IMR-90 (cell line): ENCODE measurements at regions not wholly inside any gene's neighbourhood (a gene's known extent, or its start where the extent isn't known, plus 50 kb on each side); places are given as distances from the start of the nearest gene placed in this dataset.

Source experiments
- ATAC-seq: fragments of 200-7000 bp; cut with Tn5 transposase; 2 replicates; pipeline ENCODE4 v1.9.1; 2020; ENCODE audit warnings: low read depth, mild to moderate bottlenecking, moderate library complexity
- BruUV-seq: library from RNA; stranded (reverse); fragments of 400-500 nt; replicated peaks from 2 replicates; lab custom pipeline; 2021; lab: Mats Ljungman, UMichigan
- CTCF ChIA-PET: fragments of 300-600 bp; formaldehyde crosslinking; extraction: SDS; loops from one replicate; lab custom pipeline; 2021; ENCODE audit warnings: antibody characterized with exemption; lab: Yijun Ruan, JAX
- POLR2A ChIA-PET: fragments of 300-600 bp; sonication (Branson Sonifier 250); formaldehyde crosslinking; loops from one replicate; lab custom pipeline; 2022; ENCODE audit warnings: antibody characterized with exemption; ENCODE audit not compliant: unreplicated experiment; lab: Charles Lee
- DNase-seq: peaks from one replicate; pipeline ENCODE4 v3.0.0; 2013
- H2AFZ ChIP-seq: replicated peaks from 2 replicates; pipeline ENCODE3; 2013; ENCODE audit warnings: low read length, mild to moderate bottlenecking; ENCODE audit not compliant: poor library complexity
- H2AK5ac ChIP-seq: 2 replicates; pipeline ENCODE4 v1.6.1; 2013; ENCODE audit warnings: low read depth, low read length, inconsistent platforms
- H2AK9ac ChIP-seq: replicated peaks from 2 replicates; pipeline ENCODE3; 2013; ENCODE audit warnings: mild to moderate bottlenecking, low read depth, low read length, moderate library complexity; ENCODE audit not compliant: poor library complexity
- H2BK120ac ChIP-seq: 2 replicates; pipeline ENCODE4 v1.6.1; 2013; ENCODE audit warnings: low read depth, low read length, inconsistent platforms
- H2BK15ac ChIP-seq: 3 replicates; pipeline ENCODE4 v1.6.1; 2013; ENCODE audit warnings: low read depth, low read length, inconsistent platforms
- H2BK20ac ChIP-seq: 2 replicates; pipeline ENCODE4 v1.6.1; 2013; ENCODE audit warnings: low read depth, mild to moderate bottlenecking, inconsistent platforms, low read length, moderate library complexity
- H2BK5ac ChIP-seq: 2 replicates; pipeline ENCODE4 v1.6.1; 2013; ENCODE audit warnings: mild to moderate bottlenecking, low read depth, low read length, inconsistent platforms; ENCODE audit not compliant: poor library complexity, severe bottlenecking
- H3K14ac ChIP-seq: replicated peaks from 2 replicates; pipeline ENCODE4 v1.6.1; 2013; ENCODE audit warnings: low read depth, low read length, inconsistent platforms
- H3K18ac ChIP-seq: 2 replicates; pipeline ENCODE4 v1.6.1; 2013; ENCODE audit warnings: low read depth, low read length, control low read depth
- H3K23ac ChIP-seq: 2 replicates; pipeline ENCODE4 v1.6.1; 2013; ENCODE audit warnings: low read depth, low read length, inconsistent platforms
- H3K27ac ChIP-seq: 2 replicates; pipeline ENCODE4 v1.5.1; 2013; ENCODE audit warnings: mild to moderate bottlenecking, control low read depth, low read length; ENCODE audit not compliant: insufficient read depth
- H3K27me3 ChIP-seq: 2 replicates; pipeline ENCODE4 v1.6.1; 2013; ENCODE audit warnings: low read length; ENCODE audit not compliant: control insufficient read depth, insufficient read depth
- H3K36me3 ChIP-seq: 2 replicates; pipeline ENCODE4 v1.6.1; 2013; ENCODE audit warnings: low read length, mixed read lengths; ENCODE audit not compliant: control insufficient read depth, insufficient read depth
- H3K4ac ChIP-seq: 2 replicates; pipeline ENCODE4 v1.6.1; 2013; ENCODE audit warnings: low read depth, low read length, inconsistent platforms
- H3K4me1 ChIP-seq: 2 replicates; pipeline ENCODE4 v1.6.1; 2013; ENCODE audit warnings: low read length, mixed read lengths; ENCODE audit not compliant: control insufficient read depth, insufficient read depth
- H3K4me2 ChIP-seq: 2 replicates; pipeline ENCODE4 v1.6.1; 2013; ENCODE audit warnings: low read depth, mild to moderate bottlenecking, control low read depth, low read length, moderate library complexity
- H3K4me3 ChIP-seq: 2 replicates; pipeline ENCODE4 v1.5.1; 2013; ENCODE audit warnings: low read depth, mild to moderate bottlenecking, control low read depth, low read length, moderate library complexity; ENCODE audit not compliant: insufficient read depth
- H3K56ac ChIP-seq: 2 replicates; pipeline ENCODE4 v1.6.1; 2013; ENCODE audit warnings: low read length, inconsistent platforms; ENCODE audit not compliant: insufficient read depth; ENCODE audit errors: extremely low read depth
- H3K79me1 ChIP-seq, 2 experiments: 2 replicates each; pipeline ENCODE4 v1.6.1; 2013; ENCODE audit warnings: low read length in 2 of 2, inconsistent platforms in 1 of 2, low read depth in 1 of 2
- H3K9ac ChIP-seq: 2 replicates; pipeline ENCODE4 v1.6.1; 2013; ENCODE audit warnings: low read depth, low read length, control low read depth
- H3K9me1 ChIP-seq: 2 replicates; pipeline ENCODE4 v1.6.1; 2013; ENCODE audit warnings: low read length, inconsistent platforms; ENCODE audit not compliant: insufficient read depth
- H3K9me3 ChIP-seq: 2 replicates; pipeline ENCODE4 v1.6.1; 2013; ENCODE audit warnings: low read length; ENCODE audit not compliant: control insufficient read depth, insufficient read depth
- H4K20me1 ChIP-seq: 2 replicates; pipeline ENCODE4 v1.6.1; 2013; ENCODE audit warnings: low read length, inconsistent platforms; ENCODE audit not compliant: insufficient read depth
- H4K5ac ChIP-seq: 2 replicates; pipeline ENCODE4 v1.6.1; 2013; ENCODE audit warnings: mild to moderate bottlenecking, low read depth, low read length, control low read depth
- H4K8ac ChIP-seq, 2 experiments: 2 replicates each; pipeline ENCODE4 v1.6.1; 2013; ENCODE audit warnings: low read depth in 2 of 2, low read length in 2 of 2, control low read depth in 1 of 2, inconsistent platforms in 1 of 2
- H4K91ac ChIP-seq: 2 replicates; pipeline ENCODE4 v1.6.1; 2013; ENCODE audit warnings: low read depth, low read length, inconsistent platforms; ENCODE audit not compliant: insufficient read depth
- BHLHE40 ChIP-seq: fragments of 150-350 bp; IDR thresholded peaks from 2 replicates; pipeline ENCODE4 v1.6.1; 2016; ENCODE audit warnings: mild to moderate bottlenecking, low read depth, low read length
- CEBPB ChIP-seq: IDR thresholded peaks from 2 replicates; pipeline ENCODE4 v1.6.1; 2012; ENCODE audit warnings: low read depth, low read length, improper control_type of control experiment
- CHD1 ChIP-seq: IDR thresholded peaks from 2 replicates; pipeline ENCODE4 v1.6.1; 2012; ENCODE audit warnings: low read depth, low read length, improper control_type of control experiment
- FOS ChIP-seq: fragments of 150-350 bp; IDR thresholded peaks from 2 replicates; pipeline ENCODE4 v1.6.1; 2016; ENCODE audit warnings: low read depth, low read length
- MAFK ChIP-seq: IDR thresholded peaks from 2 replicates; pipeline ENCODE4 v1.6.1; 2012; ENCODE audit warnings: low read depth, low read length, improper control_type of control experiment
- MAZ ChIP-seq: IDR thresholded peaks from 2 replicates; pipeline ENCODE4 v1.6.1; 2012; ENCODE audit warnings: low read depth, mild to moderate bottlenecking, low read length, improper control_type of control experiment, moderate library complexity, borderline replicate concordance
- MXI1 ChIP-seq: IDR thresholded peaks from 2 replicates; pipeline ENCODE4 v1.6.1; 2012; ENCODE audit warnings: low read depth, mild to moderate bottlenecking, low read length, moderate library complexity, borderline replicate concordance
- NFE2L2 ChIP-seq: fragments of 150-350 bp; IDR thresholded peaks from 2 replicates; pipeline ENCODE4 v1.6.1; 2016; ENCODE audit warnings: low read depth, mild to moderate bottlenecking, low read length
- POLR2A ChIP-seq: IDR thresholded peaks from 2 replicates; pipeline ENCODE4 v1.6.1; 2012; ENCODE audit warnings: mild to moderate bottlenecking, low read depth, low read length
- RAD21 ChIP-seq: IDR thresholded peaks from 2 replicates; pipeline ENCODE4 v1.6.1; 2012; ENCODE audit warnings: low read length, improper control_type of control experiment
- RCOR1 ChIP-seq: IDR thresholded peaks from 2 replicates; pipeline ENCODE4 v1.6.1; 2012; ENCODE audit warnings: mild to moderate bottlenecking, low read length, improper control_type of control experiment; ENCODE audit not compliant: insufficient replicate concordance
- RFX5 ChIP-seq: IDR thresholded peaks from 2 replicates; pipeline ENCODE4 v1.8.0; 2012; ENCODE audit warnings: low read depth, mild to moderate bottlenecking, low read length, moderate library complexity
- SMC3 ChIP-seq: fragments of 150-350 bp; IDR thresholded peaks from 2 replicates; pipeline ENCODE4 v1.6.1; 2016; ENCODE audit warnings: low read depth, mild to moderate bottlenecking, antibody characterized with exemption, low read length, moderate library complexity
- WGBS, 2 experiments: methylation state at CpG; one replicate each; pipeline versions ENCODE4 v1.1.5 to v1.1.7; 2013; ENCODE audit warnings: missing lambda C conversion rate in 2 of 2; ENCODE audit not compliant: insufficient read length in 1 of 2; ENCODE audit errors: extremely low coverage in 2 of 2; 5-methylcytosine and 5-hydroxymethylcytosine counted together
- dilution Hi-C: fragments of 300-500 bp; cut with HindIII; formaldehyde crosslinking; loops from one replicate; pipeline ENCODE4 v1.14.3; 2018; ENCODE audit warnings: low sequenced_read_pairs; ENCODE audit not compliant: unreplicated experiment
- in situ Hi-C: fragments of 300-500 bp; cut with MboI; formaldehyde crosslinking; loops from 3 replicates; pipeline ENCODE4 v1.14.3; 2019; ENCODE audit warnings: low sequenced_read_pairs, inconsistent platforms, mixed read lengths
- intact Hi-C: fragments of 100-400 bp; cut with micrococcal nuclease; formaldehyde crosslinking; loops from 2 replicates; pipeline ENCODE4 v1.10.0; 2022
- TF ChIP-seq, protein P1 (sequence below): fragments of 150-350 bp; IDR thresholded peaks from 2 replicates; pipeline ENCODE4 v1.6.1; 2017; ENCODE audit warnings: mild to moderate bottlenecking, antibody characterized with exemption, low read length, low read depth
- TF ChIP-seq, protein P2 (sequence below): fragments of 150-350 bp; IDR thresholded peaks from 2 replicates; pipeline ENCODE4 v1.6.1; 2016; ENCODE audit warnings: low read depth, mild to moderate bottlenecking, low read length, moderate library complexity, borderline replicate concordance
- TF ChIP-seq, protein P3 (sequence below): conservative IDR thresholded peaks from 2 replicates; pipeline ENCODE4 v1.5.1; 2012; ENCODE audit warnings: mild to moderate bottlenecking, low read depth, low read length, improper control_type of control experiment

DNA sequence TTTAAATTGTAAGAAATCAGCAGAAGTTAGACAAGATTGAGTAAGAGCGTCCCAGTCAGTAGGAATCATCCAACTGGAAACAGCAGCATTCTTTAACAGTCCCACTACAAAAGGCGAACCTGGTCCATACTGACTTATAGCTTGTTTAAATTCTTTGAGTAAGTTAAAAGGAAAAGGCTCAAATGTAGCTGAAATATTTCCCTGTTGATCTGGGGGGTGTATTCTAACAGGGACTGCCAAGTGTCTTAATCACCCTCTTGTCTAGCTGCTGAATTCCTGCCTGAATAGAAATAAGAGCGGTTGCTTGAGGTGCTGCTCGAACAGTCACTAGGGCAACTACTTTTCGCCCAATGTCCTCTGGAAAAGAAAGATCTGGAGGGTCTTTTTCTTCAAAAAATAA, 56.4 kb upstream of the FMNL2 start:
- Histone ChIP-seq H3K56ac (no peak overlapping the region), H3K9ac (no peak overlapping the region), H4K20me1 (no peaks in the 10 kb centered on the region), H3K79me1 (no peaks in the 10 kb centered on the region), H2AK9ac (no peak overlapping the region), H3K9me3 (peaks cover 6% of the 10 kb centered on the region), H2BK120ac (no peak overlapping the region), H2AFZ (no peak overlapping the region), H3K4me1 (no peaks in the 10 kb centered on the region), H3K18ac (no peak overlapping the region), H3K27me3 (no peaks in the 10 kb centered on the region; the same call in 1 of the 2 replicates), H3K4me3 (no peak overlapping the region), H3K4ac (no peak overlapping the region), H2BK5ac (no peak overlapping the region), H3K36me3 (no peaks in the 10 kb centered on the region), H2BK15ac (no peak overlapping the region), H3K23ac (no peak overlapping the region), H4K91ac (no peak overlapping the region), H4K8ac (no peak overlapping the region), H3K27ac (no peak overlapping the region), H3K9me1 (no peaks in the 10 kb centered on the region), H4K5ac (no peak overlapping the region), H3K14ac (no peak overlapping the region), H2BK20ac (no peak overlapping the region), H2AK5ac (no peak overlapping the region), H3K4me2 (no peak overlapping the region)
- intact Hi-C loops (no loop called here), in situ Hi-C loops (no loop called here), dilution Hi-C loops (no loop called here)
- WGBS, 2 experiments, result no CpG with 5 or more reads among the region's 5 CpGs
- TF ChIP-seq POLR2A, result no peak
- TF ChIP-seq RCOR1, result no peak
- no peak for TF ChIP-seq SMC3
- TF ChIP-seq MAZ, result no peak
- TF ChIP-seq, protein P1, sequence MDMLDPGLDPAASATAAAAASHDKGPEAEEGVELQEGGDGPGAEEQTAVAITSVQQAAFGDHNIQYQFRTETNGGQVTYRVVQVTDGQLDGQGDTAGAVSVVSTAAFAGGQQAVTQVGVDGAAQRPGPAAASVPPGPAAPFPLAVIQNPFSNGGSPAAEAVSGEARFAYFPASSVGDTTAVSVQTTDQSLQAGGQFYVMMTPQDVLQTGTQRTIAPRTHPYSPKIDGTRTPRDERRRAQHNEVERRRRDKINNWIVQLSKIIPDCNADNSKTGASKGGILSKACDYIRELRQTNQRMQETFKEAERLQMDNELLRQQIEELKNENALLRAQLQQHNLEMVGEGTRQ, result no peak
- TF ChIP-seq MAFK, result no peak
- TF ChIP-seq, protein P2, sequence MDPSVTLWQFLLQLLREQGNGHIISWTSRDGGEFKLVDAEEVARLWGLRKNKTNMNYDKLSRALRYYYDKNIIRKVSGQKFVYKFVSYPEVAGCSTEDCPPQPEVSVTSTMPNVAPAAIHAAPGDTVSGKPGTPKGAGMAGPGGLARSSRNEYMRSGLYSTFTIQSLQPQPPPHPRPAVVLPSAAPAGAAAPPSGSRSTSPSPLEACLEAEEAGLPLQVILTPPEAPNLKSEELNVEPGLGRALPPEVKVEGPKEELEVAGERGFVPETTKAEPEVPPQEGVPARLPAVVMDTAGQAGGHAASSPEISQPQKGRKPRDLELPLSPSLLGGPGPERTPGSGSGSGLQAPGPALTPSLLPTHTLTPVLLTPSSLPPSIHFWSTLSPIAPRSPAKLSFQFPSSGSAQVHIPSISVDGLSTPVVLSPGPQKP, result no peak
- no peak for TF ChIP-seq RAD21
- TF ChIP-seq MXI1, result no peak
- TF ChIP-seq, protein P3, sequence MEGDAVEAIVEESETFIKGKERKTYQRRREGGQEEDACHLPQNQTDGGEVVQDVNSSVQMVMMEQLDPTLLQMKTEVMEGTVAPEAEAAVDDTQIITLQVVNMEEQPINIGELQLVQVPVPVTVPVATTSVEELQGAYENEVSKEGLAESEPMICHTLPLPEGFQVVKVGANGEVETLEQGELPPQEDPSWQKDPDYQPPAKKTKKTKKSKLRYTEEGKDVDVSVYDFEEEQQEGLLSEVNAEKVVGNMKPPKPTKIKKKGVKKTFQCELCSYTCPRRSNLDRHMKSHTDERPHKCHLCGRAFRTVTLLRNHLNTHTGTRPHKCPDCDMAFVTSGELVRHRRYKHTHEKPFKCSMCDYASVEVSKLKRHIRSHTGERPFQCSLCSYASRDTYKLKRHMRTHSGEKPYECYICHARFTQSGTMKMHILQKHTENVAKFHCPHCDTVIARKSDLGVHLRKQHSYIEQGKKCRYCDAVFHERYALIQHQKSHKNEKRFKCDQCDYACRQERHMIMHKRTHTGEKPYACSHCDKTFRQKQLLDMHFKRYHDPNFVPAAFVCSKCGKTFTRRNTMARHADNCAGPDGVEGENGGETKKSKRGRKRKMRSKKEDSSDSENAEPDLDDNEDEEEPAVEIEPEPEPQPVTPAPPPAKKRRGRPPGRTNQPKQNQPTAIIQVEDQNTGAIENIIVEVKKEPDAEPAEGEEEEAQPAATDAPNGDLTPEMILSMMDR, result no peak
- no peak for TF ChIP-seq RFX5
- TF ChIP-seq CHD1, result no peak
- TF ChIP-seq FOS, result no peak
- no peak for TF ChIP-seq BHLHE40
- no peak for TF ChIP-seq CEBPB
- no peak for TF ChIP-seq NFE2L2
- DNase-seq, result no peak
- BruUV-seq, result no TSS peak
- CTCF ChIA-PET, result interaction anchor here (0.6 kb wide), 1 partner anchor 31 kb away, joined by 3 read pairs; no protein-coding TSS in a partner anchor
- ATAC-seq, result no peak
- POLR2A ChIA-PET, result no interaction called here
